IPS DF 4.7 (cell line): ENCODE measurements at regions not wholly inside any gene's neighbourhood (a gene's known extent, or its start where the extent isn't known, plus 50 kb on each side); places are given as distances from the start of the nearest gene placed in this dataset.
"Not testable (repeated sequence)": the region's sequence is repeated elsewhere in the genome, so short reads cannot be mapped to it uniquely, and the experiment has no call there.

ENCODE experiments used
- DNase-seq: peaks from one replicate; pipeline ENCODE4 v3.0.0-alpha.2; 2013; ENCODE audit warnings: low spot score; ENCODE audit errors: extremely low read depth

DNA sequence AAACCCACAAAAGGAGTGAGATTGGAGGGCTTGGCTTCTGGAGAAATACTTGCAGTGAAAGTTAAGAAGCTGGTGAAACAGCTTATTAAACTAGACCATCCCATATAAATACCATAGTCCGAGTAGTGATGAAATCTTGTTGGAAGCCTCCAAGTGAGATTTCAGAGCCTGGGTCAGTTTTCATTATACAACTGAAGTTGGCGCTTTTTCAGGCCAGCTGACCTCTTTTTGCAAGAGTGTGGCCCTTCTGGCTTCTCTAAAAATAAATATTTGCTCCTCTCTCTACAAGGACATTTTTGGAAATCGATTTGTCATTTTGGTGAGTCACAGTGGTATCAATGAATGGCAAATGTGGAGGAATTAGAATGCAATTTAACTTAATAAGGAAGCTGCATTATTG is 51.2 kb upstream of the THRB start:
- DNase-seq: no peak

DNA sequence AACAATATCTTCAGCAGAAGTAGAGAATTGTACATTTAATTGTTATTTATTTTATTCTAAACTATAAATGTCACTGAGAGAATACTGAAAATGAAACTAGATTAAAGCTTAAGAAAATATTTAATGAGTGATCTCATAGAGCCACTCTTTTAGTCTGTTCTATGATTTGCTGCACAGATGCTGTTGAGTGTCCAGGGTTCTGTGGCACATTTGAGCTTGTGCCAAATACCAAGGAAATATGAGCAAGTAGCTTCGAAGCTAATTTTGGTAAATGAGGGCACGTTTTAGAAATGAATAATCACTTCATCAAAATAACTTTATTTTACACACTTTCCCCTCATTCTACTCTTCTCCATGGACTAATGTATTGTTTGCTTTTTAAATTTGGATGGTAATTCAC is 53.6 kb upstream of the THRB start:
- DNase-seq: no peak

DNA sequence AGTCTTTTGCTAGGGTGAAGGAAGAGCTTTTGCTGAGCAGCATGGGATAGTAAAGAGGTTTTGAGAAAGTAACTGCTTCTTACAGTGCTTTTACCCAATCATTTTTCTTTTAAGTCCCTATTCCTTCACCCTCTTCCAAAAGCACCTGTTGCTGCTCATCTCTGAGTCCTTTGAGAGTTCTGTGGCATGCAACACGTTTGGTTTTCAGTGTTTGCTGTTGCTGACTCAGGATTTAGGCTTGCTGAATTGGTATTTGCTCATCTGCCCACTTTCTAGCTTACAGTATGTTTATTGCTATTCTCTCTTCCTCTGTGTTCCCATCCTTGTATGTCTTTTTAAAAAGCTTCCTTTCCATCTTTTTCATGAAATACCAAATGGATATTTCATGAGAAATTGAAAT is 55.9 kb upstream of the THRB start:
- DNase-seq: no peak

DNA sequence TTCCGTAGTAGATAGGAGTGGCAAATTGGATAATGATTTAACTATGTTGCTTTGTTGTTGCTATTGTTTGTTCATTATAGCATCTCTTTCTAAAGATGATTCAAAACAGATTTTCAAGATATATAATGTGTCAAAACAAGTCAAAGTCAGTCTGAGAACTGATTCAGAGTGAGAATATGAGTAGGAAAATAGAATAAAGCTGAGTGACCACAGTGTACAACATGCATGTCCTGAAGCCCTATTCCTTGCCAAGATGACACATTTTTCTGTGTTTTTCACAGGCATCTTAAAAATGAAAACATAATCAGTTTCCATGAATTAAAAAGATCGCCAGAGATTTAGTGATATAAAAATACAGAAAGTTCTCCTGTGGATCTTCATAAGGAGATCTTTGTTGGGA is 57.0 kb upstream of the THRB start:
- no peak for DNase-seq

DNA sequence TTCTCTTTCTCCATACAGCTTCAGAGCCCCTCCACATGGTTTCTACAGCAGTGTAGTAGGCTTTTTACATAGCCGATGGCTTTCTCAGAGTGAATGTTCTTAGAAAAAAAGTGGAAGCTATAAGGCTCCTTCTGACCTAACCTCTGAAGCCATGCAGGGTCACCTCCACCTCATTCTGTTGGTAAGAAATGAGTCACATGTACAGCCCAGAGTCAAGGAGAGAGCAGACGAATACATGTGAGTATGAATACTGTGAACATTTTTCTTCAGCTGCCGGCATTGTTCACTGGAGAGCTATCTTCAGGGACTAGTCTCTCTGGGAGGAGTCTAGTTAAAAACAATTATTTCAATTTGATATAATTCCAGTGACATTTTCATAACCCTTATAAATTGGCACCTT is 68.2 kb upstream of the THRB start:
- no peak for DNase-seq

DNA sequence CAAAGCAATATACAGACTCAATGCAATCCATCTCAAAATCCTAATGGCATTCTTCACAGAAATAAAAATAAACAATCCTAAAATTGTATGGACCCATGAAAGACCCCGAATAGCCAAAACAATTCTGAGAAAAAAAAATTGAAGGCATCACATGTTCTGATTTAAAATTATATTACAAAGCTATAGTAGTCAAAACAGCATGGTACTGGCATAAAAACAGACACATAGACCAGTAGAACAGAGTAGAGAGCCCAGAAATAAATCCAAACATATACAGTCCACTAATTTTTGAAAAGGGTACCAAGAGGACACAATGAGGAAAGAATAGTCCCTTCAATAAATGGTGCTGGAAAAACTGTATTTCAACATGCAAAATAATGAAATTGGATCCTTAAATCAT is 70.4 kb upstream of the THRB start:
- DNase-seq: no peak

DNA sequence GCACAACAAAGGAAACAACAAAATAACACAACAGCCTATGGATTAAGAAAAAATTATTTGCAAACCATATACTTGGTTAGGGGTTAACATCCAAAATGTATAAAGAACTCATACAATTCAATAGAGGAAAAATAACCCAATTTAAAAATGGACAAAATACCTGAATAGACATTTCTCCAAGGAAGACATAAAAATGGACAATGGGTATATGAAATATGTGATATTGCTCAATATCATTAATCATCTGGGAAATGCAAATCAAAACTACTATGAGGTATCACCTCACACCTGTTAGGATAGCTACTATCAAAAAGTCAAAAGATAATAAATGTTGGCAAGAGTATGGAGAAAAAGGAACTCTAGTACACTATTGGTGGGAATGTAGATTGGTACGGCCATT is 71.0 kb upstream of the THRB start:
- DNase-seq: no peak

DNA sequence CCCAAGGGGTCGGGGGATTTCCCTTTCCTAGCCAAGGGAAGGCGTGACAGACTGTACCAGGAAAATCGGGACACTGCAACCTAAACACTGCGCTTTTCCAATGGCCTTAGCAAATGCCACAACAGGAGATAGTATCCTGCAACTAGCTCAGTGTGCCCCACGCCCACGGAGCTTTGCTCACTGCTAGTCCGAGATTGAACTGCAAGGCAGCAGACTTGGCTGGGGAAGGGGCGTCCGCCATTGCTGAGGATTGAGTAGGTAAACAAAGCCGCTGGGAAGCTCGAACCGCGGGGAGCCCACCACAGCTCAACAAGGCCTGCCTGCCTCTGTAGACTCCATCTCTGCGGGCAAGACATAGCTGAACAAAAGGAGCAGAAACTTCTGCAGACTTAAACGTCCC is 72.3 kb upstream of the THRB start:
- no peak for DNase-seq

DNA sequence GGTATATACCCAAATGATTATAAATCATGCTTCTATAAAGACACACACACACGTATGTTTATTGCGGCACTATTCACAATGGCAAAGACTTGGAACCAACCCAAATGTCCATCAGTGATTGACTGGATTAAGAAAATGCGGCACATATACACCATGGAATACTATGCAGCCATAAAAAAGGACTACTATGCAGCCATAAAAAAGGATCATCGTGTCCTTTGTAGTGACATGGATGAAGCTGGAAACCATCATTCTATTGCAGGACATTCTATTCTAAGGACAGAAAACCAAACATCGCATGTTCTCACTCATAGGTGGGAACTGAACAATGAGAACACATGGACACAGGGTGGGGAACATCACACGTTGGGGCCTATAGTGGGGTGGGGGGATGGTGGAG is 77.8 kb upstream of the THRB start:
- not testable (repeated sequence) for DNase-seq

DNA sequence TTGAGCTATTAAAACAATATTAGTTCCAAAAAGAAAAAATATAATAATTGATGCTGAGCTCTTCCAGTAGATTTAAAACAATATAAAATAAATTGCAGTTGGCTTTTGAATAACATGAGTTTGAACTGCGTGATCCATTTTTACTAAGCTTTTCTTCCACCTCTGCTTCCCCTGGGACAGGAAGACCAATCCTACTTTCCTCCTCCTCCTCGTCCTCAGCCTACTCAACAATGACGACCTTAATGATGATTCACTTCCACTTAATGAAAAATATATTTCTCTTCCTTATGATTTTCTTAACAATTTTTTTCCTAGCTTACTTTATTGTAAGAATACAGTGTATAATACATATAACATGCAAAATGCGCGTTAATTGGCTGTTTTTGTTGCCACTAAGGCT is 78.9 kb upstream of the THRB start:
- DNase-seq: no peak

DNA sequence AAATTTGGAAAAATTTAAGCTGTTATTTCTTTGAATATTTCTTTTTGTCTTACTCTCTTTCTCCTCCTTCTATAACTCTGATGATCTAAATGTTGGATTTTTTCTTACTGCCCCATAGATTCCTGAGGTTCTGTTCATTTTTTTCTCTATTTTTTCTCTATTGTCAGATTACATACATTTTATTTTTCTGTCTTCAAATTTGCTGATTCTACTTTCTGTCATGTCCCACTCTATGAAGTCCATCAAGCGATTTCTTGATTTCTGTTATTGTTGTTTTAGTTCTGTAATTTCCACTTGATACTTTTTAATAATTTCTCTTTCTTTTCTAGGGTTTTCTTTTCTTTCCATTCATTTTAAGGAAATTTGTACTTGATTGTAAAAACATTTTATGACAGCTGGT is 83.7 kb upstream of the THRB start:
- DNase-seq: no peak

DNA sequence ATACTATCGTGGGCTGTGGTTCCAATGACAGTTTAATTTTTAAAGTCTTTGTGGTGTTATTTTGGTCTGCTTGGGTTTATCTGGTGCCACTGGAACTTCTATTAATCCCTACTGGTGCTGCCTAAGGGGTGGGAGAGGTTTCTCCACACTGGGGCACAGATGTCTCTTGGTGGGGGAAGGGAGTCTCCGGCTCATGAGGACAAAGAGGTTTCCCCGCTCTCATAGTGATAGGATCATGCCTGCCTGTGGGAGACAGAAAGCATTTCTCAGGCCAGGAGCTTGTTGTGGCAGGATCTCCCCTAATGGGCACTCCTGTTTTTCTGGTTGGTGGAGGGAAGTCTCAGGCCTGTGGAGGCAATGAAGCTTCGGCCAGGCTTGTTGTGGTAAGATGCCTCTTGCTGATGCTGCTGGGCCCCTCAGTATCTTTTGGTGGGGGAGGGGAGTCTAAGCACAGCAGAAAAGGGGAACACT is 84.3 kb upstream of the THRB start:
- no peak for DNase-seq

DNA sequence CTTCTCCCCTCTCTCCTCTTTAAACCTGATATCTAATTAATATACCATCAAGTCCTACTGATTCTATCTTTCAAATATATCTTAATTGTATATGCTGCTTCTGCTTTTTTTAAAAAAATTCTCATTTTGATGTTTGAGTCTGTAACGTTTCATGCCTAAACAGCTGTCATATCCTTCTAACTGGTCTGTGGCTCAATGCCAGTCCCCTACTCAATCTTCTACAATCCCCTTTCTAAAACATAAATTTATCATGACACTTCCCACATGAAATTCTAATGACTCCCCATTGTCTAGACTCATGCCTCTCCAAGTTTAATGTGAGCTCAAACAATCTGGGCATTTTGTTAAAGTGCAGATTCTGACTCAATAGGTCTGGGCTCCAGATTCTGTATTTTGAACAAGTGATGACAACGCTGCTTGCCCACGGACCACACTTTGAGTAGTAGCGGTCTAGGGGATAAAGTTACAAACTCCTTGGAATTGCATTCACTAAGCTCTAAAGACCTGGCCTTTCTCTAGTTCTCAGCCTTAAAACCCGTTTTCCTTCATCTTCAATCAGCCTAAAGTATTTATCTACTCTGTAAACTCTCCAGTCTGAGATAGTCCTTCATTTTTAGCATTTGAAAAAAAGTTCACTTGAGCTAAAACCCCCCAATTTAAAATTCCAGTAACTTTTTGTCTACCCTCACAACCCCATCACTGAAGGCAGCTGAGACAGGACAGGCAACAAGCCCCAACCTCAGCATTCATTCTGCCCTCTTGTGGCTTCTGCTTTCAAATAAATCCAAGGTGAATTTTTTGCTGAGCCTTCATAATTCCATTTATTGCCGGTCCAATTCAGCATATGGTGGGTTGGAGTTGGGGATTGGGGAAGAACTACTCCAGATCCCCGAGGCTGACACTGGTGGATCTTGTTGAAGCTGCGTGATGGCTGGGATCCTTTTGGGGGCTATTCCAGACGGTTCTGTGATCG is 88.1 kb upstream of the THRB start:
- DNase-seq: no peak

DNA sequence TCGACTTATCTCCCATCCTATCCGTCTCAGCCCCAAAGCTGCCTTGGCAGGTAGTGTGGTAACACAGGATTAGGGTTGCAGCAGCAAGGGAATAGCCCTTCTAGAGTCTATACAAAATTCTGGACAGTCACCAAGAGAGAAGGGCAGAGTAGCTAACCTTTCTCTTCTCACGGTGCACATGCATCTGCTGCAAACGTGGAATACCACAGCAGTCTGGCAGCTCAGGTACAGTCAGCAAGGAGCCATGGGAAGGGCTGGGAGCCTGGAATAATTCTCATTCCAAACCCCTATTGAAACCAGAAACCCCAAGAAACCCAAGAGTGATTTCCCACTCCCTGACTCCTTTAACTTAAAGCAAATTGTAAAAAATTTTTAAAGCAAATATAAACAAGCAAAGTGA is 92.3 kb upstream of the THRB start:
- DNase-seq: no peak

DNA sequence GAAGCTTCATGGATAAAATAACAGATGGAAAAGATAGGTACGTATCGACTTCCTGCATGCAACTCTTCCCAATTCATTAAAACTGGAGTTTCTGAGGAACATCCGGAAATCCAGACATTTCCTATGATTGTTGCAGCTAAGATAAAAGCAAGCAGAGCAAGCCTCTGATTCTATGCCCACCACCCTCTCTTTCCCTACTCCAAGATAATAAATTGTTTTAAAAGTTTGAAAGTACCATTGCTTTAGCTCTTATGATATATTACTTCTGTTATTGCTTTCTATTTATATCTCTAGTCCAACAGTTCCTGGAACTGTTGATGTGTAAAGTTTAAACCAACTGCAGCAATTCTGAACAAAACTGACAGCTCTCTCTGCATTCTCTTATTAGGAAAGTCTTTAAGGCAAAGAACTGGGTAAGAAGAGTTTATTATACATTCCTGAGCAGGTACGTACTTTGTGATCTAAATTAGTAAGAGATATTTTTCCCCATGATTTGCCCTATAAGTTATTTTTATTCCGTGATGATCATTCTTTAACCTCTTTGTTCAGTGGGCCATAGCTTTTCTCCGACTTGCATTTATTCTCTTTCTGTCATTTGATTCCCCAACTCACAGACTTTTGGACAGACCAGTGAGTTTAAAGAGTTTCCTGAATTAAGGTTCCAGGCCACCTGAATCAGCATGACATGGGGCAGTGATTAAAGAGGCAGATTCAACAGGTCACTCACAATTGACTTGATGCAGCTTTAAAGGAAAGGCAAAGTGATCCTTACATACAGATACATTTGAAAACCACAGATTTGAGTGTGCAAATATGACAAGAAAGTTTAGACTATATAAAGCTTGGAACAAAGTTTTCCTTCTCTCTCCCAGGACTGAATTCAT is 94.2 kb upstream of the THRB start:
- no peak for DNase-seq

DNA sequence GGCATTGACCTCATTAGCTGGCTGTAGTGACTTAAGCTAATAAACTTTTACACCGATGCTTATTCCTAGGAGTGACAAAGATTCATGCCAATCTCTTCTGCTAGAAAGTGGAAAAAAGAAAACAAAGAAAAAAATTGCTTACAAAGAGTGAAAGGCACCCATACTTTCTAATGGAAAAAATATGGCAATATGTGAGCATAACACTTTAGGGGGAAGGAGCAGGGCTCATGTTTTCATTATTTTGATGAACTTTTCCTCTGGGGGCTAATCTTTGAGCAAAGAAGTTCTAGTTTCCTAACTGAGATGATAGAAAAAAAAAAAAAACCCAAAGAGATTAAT is 94.8 kb upstream of the THRB start:
- DNase-seq: no peak

DNA sequence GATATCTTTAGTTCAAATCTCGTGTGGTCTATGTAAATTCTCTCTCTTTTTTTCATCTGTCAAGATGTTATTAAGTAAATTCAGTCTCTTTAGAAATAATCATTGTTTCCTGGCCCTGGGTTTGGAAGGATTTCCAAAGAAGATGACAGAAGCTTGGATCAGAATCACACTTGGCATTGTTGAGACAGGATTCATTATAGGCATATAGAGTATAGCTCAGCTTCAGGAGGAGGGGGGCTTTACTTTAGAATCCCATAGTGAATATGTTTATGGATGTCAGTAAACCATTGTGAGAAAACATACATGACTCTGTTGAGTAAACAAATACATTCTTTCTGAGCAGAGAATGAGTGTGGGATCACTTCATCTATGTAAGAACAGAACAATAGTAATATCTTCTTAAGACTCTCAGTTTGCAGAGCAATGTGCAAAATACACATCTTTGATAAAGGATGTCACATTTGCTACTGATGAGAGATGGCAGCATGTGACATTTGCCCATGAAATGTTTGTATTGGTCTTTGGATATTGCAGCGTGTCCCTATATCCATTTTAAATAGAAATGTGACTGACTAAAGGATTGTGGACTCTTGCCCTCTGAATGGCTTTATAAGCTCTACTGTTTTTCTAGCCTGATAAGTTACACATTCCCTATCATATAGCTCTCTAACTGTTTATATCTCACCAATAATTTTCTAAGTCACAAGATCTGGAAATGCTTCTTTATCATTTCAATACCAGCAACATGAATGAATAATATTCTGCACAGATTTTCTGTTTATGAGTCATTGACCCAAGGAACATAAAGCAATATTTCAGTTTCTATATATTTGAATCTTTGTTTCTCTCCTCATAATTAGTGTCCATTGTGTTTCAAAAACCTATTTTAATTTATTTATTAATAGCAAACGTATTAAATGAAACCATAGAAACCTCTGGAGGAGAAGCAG is 95.6 kb upstream of the THRB start:
- no peak for DNase-seq

DNA sequence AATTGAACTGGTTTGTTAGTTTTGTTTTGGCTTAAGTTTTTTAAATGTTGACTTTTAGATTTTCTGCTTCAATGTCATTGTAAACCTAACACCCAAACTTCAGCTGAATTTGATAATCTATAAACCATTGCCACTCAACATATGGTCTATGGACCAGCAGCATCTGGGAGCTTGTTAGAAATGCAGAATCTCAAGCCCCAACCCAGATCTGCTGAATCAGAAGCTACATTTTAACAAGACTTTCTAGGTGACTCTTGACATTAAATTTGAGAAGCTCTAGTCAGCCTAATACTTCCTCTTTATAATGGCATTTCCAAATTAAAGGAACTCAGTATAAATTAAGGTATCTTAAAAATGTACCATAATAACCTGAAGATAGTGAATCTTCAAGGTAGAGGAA is 96.5 kb upstream of the THRB start:
- no peak for DNase-seq

DNA sequence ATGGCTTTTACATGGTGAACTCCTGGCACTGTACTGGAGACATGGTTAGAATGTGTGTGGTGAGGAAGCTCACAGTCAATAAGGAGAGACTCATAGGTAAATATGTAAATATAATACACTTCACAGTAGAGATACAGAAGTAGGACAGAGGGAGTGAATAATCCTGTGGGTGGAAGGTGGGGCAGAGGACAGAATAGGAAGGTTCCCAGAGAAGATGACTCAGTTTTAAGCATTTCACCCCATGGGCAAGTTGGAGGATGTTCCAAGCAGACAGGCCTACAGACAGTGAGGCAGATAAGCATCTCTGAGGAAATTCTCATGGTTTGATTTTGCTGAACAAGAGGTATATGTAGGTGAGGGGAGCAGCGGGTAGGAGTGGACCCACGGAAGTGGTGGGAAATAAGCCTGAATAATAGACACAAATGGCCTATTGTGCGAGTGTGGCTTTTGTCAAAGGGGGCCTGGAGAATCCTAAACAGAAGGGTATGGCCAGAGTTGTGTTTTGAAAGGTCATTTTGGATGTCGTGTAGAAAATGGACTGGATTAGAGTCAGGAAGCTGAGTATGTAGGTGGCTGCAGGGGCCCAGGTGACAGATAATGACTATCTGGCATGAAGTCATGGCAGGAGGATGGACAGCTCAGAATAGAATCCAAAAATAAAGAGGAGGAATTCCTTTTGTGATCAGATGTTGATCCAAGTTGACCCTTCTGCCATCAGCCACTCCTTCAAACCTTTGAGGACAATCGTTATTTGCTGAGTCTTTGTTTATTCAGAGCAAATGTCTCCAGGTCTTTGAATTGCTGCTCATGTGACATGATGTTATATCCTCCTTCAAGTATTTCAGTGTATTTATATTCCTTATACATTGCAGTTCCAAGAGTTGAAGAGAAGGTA is 97.3 kb upstream of the THRB start:
- DNase-seq: no peak

DNA sequence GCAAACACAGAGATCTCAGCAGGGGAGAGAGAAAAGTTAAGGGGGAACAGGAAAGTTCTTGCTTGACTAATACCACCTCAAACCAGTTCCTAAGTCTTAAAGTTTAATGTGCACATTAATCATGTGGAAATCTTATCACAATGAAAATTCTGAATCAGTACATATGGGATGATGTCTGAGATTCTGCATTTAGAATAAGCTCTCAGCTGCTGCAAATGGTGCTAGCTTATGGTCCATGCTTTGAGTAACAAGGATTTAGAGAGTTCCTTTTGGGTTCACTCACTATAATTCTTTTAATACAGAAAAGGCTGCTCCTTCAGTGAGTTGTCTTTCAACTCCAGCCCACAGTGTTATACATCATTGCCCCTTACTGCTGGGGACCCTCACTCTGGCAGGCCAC is 99.5 kb upstream of the THRB start:
- no peak for DNase-seq
